IMR-90 (cell line): ENCODE measurements at regions not wholly inside any gene's neighbourhood (a gene's known extent, or its start where the extent isn't known, plus 50 kb on each side); places are given as distances from the start of the nearest gene placed in this dataset.

Experiments
- CHD1 ChIP-seq: IDR thresholded peaks from 2 replicates; pipeline ENCODE4 v1.6.1; 2012; ENCODE audit warnings: low read depth, low read length, improper control_type of control experiment
- CTCF ChIP-seq: conservative IDR thresholded peaks from 2 replicates; pipeline ENCODE4 v1.5.1; 2012; ENCODE audit warnings: mild to moderate bottlenecking, low read depth, low read length, improper control_type of control experiment
- POLR2A ChIP-seq: IDR thresholded peaks from 2 replicates; pipeline ENCODE4 v1.6.1; 2012; ENCODE audit warnings: mild to moderate bottlenecking, low read depth, low read length
- RAD21 ChIP-seq: IDR thresholded peaks from 2 replicates; pipeline ENCODE4 v1.6.1; 2012; ENCODE audit warnings: low read length, improper control_type of control experiment

- TF ChIP-seq CTCF = no peak
- TF ChIP-seq POLR2A = no peak
- TF ChIP-seq RAD21 = no peak
- no peak for TF ChIP-seq CHD1
Observed at GRCh38 chr7:125197731-125198393, 268.2 kb upstream of the POT1 start.
